ENCODE measurements at regions not wholly inside any gene's neighbourhood (a gene's known extent, or its start where the extent isn't known, plus 50 kb on each side); places are given as distances from the start of the nearest gene placed in this dataset.

- no peak for DNase-seq
- no peak overlapping the region for H3K27ac ChIP-seq
- TF ChIP-seq CTCF (IDR thresholded peaks at IDR 0.05) (no peak), POLR2A (IDR thresholded peaks at IDR 0.05) (no peak)
Measured at GRCh38 chr4:125016892-125017299, 297.9 kb upstream of the FAT4 start.

GRCh38 chr4:125013891-125014290 is 300.9 kb upstream of the FAT4 start:
- no peaks in the 10 kb centered on the region for H3K27me3 ChIP-seq
- H3K4me3 ChIP-seq: no peak overlapping the region
- H3K4me1 ChIP-seq: no peaks in the 10 kb centered on the region
- no peak for DNase-seq
- TF ChIP-seq CTCF (IDR thresholded peaks at IDR 0.05) (no peak), POLR2A (IDR thresholded peaks at IDR 0.05) (no peak)
- no peaks in the 10 kb centered on the region for H3K9me3 ChIP-seq
- H3K27ac ChIP-seq: no peak overlapping the region
- no peaks in the 10 kb centered on the region for H3K36me3 ChIP-seq

More at GRCh38 chr4:125016892-125017299, 297.9 kb upstream of the FAT4 start:
- Histone ChIP-seq H3K9me3 (no peaks in the 10 kb centered on the region), H3K36me3 (no peaks in the 10 kb centered on the region), H3K27me3 (no peaks in the 10 kb centered on the region), H3K4me3 (no peak overlapping the region), H3K4me1 (no peaks in the 10 kb centered on the region)

- Histone ChIP-seq H3K27me3 (no peaks in the 10 kb centered on the region), H3K36me3 (no peaks in the 10 kb centered on the region), H3K9me3 (no peaks in the 10 kb centered on the region), H3K27ac (no peak overlapping the region), H3K4me3 (no peak overlapping the region), H3K4me1 (no peaks in the 10 kb centered on the region)
- no peak for DNase-seq
- TF ChIP-seq CTCF (IDR thresholded peaks at IDR 0.05) (no peak), POLR2A (IDR thresholded peaks at IDR 0.05) (no peak)
Measured at GRCh38 chr4:125011646-125012045, 299.1 kb upstream of the ANKRD50 start.

GRCh38 chr4:125010796-125011503 is 298.4 kb upstream of the ANKRD50 start:
- no peaks in the 10 kb centered on the region for H3K27me3 ChIP-seq
- no peaks in the 10 kb centered on the region for H3K9me3 ChIP-seq
- H3K36me3 ChIP-seq: no peaks in the 10 kb centered on the region
- H3K4me3 ChIP-seq: no peak overlapping the region
- no peaks in the 10 kb centered on the region for H3K4me1 ChIP-seq
- H3K27ac ChIP-seq: no peak overlapping the region
- no peak for DNase-seq
- TF ChIP-seq POLR2A (IDR thresholded peaks at IDR 0.05) (no peak), CTCF (IDR thresholded peaks at IDR 0.05) (no peak)

GRCh38 chr4:125008676-125009075 is 296.1 kb upstream of the ANKRD50 start:
- no peak for TF ChIP-seq POLR2A (IDR thresholded peaks at IDR 0.05)
- TF ChIP-seq CTCF (IDR thresholded peaks at IDR 0.05): no peak
- no peaks in the 10 kb centered on the region for H3K4me1 ChIP-seq
- no peak overlapping the region for H3K27ac ChIP-seq
- H3K9me3 ChIP-seq: no peaks in the 10 kb centered on the region
- no peaks in the 10 kb centered on the region for H3K27me3 ChIP-seq
- H3K36me3 ChIP-seq: no peaks in the 10 kb centered on the region
- no peak overlapping the region for H3K4me3 ChIP-seq
- DNase-seq: no peak

GRCh38 chr4:125004676-125005075 is 292.1 kb upstream of the ANKRD50 start:
- no peak for TF ChIP-seq POLR2A (IDR thresholded peaks at IDR 0.05)
- no peak for TF ChIP-seq CTCF (IDR thresholded peaks at IDR 0.05)
- Histone ChIP-seq H3K9me3 (no peaks in the 10 kb centered on the region), H3K27ac (no peak overlapping the region), H3K4me1 (no peaks in the 10 kb centered on the region), H3K4me3 (no peak overlapping the region), H3K27me3 (no peaks in the 10 kb centered on the region), H3K36me3 (no peaks in the 10 kb centered on the region)
- DNase-seq: no peak
